BLaER1 treated with 17β-estradiol and CSF1 and Interleukin-3, amounts not matched to agents 10 nM and 100 nM (cell line): ENCODE measurements at regions not wholly inside any gene's neighbourhood (a gene's known extent, or its start where the extent isn't known, plus 50 kb on each side); places are given as distances from the start of the nearest gene placed in this dataset.

ENCODE experiments used
- H3K27ac ChIP-seq, 11 experiments: shearing (Covaris generic); formaldehyde crosslinking; 2 replicates each; pipeline ENCODE4 v1.8.1; 2022
- H3K27me3 ChIP-seq, 11 experiments: shearing (Covaris generic); formaldehyde crosslinking; 2 replicates each; pipeline ENCODE4 v1.8.1; 2022
- H3K36me3 ChIP-seq, 11 experiments: shearing (Covaris generic); formaldehyde crosslinking; 2 replicates each; pipeline ENCODE4 v1.8.1; 2022
- H3K4me1 ChIP-seq, 10 experiments: shearing (Covaris generic); formaldehyde crosslinking; 2 replicates each; pipeline ENCODE4 v1.8.1; 2022
- H3K4me2 ChIP-seq, 11 experiments: shearing (Covaris generic); formaldehyde crosslinking; 2 replicates each; pipeline ENCODE4 v1.8.1; 2022
- H3K4me3 ChIP-seq, 10 experiments: shearing (Covaris generic); formaldehyde crosslinking; 2 replicates each; pipeline ENCODE4 v1.8.1; 2022
- H3K9ac ChIP-seq, 11 experiments: shearing (Covaris generic); formaldehyde crosslinking; 2 replicates each; pipeline ENCODE4 v1.8.1; 2022
- H3K9me3 ChIP-seq, 11 experiments: shearing (Covaris generic); formaldehyde crosslinking; replicated peaks in 1 of 11; 2 replicates each; pipeline ENCODE4 v1.8.1; 2022
- H4K20me1 ChIP-seq, 11 experiments: shearing (Covaris generic); formaldehyde crosslinking; 2 replicates each; pipeline ENCODE4 v1.8.1; 2022
- Cebpa-rat ChIP-seq, 11 experiments: shearing (Covaris generic); IDR thresholded peaks; 2 replicates each; pipeline ENCODE4 v1.8.1; 2022

GRCh38 chr1:194598098-194598497, 1411.7 kb upstream of the B3GALT2 start:
- Histone ChIP-seq H3K4me3 (no peak overlapping the region), H3K27me3 (no peaks in the 10 kb centered on the region), H3K36me3 (no peaks in the 10 kb centered on the region), H3K9ac (no peak overlapping the region), H3K27ac (no peak overlapping the region), H3K4me2 (no peak overlapping the region), H3K4me1 (no peaks in the 10 kb centered on the region), H3K9me3 (no peaks in the 10 kb centered on the region), H4K20me1 (no peaks in the 10 kb centered on the region)
- TF ChIP-seq Cebpa-rat (IDR thresholded peaks at IDR 0.05): no peak

DNA sequence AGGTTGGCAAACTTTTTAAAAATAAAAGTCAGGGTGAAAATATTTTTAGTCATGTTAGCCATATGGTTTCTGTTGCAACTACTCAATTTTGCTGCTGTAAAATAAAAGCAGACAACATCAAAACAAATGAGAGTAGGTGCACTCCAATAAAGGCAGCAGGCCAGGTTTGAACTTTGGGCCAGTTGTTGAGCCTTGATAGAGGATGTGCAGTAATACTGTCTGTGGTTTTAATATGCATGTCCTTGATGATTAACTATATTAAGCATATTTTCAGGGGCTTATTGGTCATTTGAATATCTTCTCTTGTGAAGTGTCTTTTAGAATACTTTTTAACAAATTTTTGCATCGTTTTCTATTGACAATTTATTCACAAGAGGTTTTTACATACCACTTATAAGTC, 1399.9 kb upstream of the B3GALT2 start:
- TF ChIP-seq Cebpa-rat (IDR thresholded peaks at IDR 0.05): no peak
- no peaks in the 10 kb centered on the region for H3K9me3 ChIP-seq
- H3K27me3 ChIP-seq: no peaks in the 10 kb centered on the region
- no peak overlapping the region for H3K4me3 ChIP-seq
- H3K27ac ChIP-seq: no peak overlapping the region
- H4K20me1 ChIP-seq: no peaks in the 10 kb centered on the region
- no peaks in the 10 kb centered on the region for H3K36me3 ChIP-seq
- H3K4me2 ChIP-seq: no peak overlapping the region
- no peak overlapping the region for H3K9ac ChIP-seq
- H3K4me1 ChIP-seq: no peaks in the 10 kb centered on the region

GRCh38 chr1:194584052-194584451, 1397.6 kb upstream of the B3GALT2 start:
- Histone ChIP-seq H3K4me2 (no peak overlapping the region), H3K27me3 (no peaks in the 10 kb centered on the region), H3K27ac (no peak overlapping the region), H4K20me1 (no peaks in the 10 kb centered on the region), H3K4me3 (no peak overlapping the region), H3K36me3 (no peaks in the 10 kb centered on the region), H3K4me1 (no peaks in the 10 kb centered on the region), H3K9ac (no peak overlapping the region), H3K9me3 (no peaks in the 10 kb centered on the region)
- no peak for TF ChIP-seq Cebpa-rat (IDR thresholded peaks at IDR 0.05)

- no peak overlapping the region for H3K27ac ChIP-seq
- H3K4me1 ChIP-seq: no peaks in the 10 kb centered on the region
- no peaks in the 10 kb centered on the region for H3K27me3 ChIP-seq
- no peak overlapping the region for H3K9ac ChIP-seq
- TF ChIP-seq Cebpa-rat (IDR thresholded peaks at IDR 0.05): no peak
- no peak overlapping the region for H3K4me2 ChIP-seq
- H3K9me3 ChIP-seq: no peaks in the 10 kb centered on the region
- no peaks in the 10 kb centered on the region for H4K20me1 ChIP-seq
- H3K36me3 ChIP-seq: no peaks in the 10 kb centered on the region
- H3K4me3 ChIP-seq: no peak overlapping the region
These were observed 1384.1 kb upstream of the B3GALT2 start for GRCh38 chr1:194570476-194570875.

DNA sequence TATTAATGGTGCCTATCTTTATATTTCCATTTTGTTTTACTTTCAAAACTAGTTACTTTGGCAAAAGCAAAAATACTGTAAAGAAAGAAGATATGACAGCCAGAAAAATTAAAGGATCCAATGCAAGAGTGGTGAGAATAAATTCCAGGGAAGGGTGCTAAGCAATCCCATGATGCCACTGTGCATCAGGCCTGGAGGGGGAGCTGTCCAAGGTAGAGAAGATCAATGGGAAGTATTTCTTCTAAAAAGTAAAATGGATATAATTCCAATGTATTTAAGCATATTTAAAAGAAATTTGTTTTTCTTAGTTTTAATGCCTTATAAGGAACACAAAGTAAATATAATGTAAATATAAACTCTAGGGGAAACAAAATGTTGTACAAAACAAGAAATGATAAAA, 1382.2 kb upstream of the B3GALT2 start:
- Histone ChIP-seq H4K20me1 (no peaks in the 10 kb centered on the region), H3K4me1 (no peaks in the 10 kb centered on the region), H3K27ac (no peak overlapping the region), H3K9me3 (no peaks in the 10 kb centered on the region), H3K4me3 (no peak overlapping the region), H3K36me3 (no peaks in the 10 kb centered on the region), H3K9ac (no peak overlapping the region), H3K4me2 (no peak overlapping the region), H3K27me3 (no peaks in the 10 kb centered on the region)
- TF ChIP-seq Cebpa-rat (IDR thresholded peaks at IDR 0.05): no peak

- Histone ChIP-seq H3K27me3 (no peaks in the 10 kb centered on the region), H3K9me3 (no peaks in the 10 kb centered on the region), H3K36me3 (no peaks in the 10 kb centered on the region), H3K4me3 (no peak overlapping the region), H4K20me1 (no peaks in the 10 kb centered on the region), H3K4me2 (no peak overlapping the region), H3K9ac (no peak overlapping the region), H3K4me1 (no peaks in the 10 kb centered on the region), H3K27ac (no peak overlapping the region)
- no peak for TF ChIP-seq Cebpa-rat (IDR thresholded peaks at IDR 0.05)
These were observed 1361.7 kb upstream of the B3GALT2 start for GRCh38 chr1:194548071-194548470.

DNA sequence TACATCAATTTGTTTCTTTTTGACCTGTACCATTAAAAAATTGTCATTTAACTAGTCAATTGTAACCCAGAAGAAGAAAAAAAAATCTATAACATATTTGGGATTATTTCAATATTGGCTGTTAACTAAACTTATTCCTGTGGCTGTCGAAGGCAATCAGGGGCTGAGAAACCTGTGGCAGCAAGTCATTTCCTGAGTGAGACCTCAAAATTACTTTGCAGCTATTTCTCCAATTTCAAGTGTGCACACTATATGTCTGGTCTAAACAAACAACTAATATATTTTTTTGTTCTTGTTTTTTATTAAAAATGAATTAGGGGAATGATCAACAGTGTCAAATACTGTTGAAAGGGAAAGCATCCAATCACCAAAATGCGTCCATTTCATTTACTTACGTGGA, 1357.6 kb upstream of the B3GALT2 start:
- H3K4me2 ChIP-seq: no peak overlapping the region
- no peak overlapping the region for H3K27ac ChIP-seq
- H3K9ac ChIP-seq: no peak overlapping the region
- no peak overlapping the region for H3K4me3 ChIP-seq
- no peaks in the 10 kb centered on the region for H3K27me3 ChIP-seq
- H3K4me1 ChIP-seq: no peaks in the 10 kb centered on the region
- H4K20me1 ChIP-seq: no peaks in the 10 kb centered on the region
- no peaks in the 10 kb centered on the region for H3K9me3 ChIP-seq
- no peaks in the 10 kb centered on the region for H3K36me3 ChIP-seq
- no peak for TF ChIP-seq Cebpa-rat (IDR thresholded peaks at IDR 0.05)

- H3K4me2 ChIP-seq: no peak overlapping the region
- H4K20me1 ChIP-seq: no peaks in the 10 kb centered on the region
- H3K9ac ChIP-seq: no peak overlapping the region
- H3K4me3 ChIP-seq: no peak overlapping the region
- H3K36me3 ChIP-seq: no peaks in the 10 kb centered on the region
- H3K4me1 ChIP-seq: no peaks in the 10 kb centered on the region
- TF ChIP-seq Cebpa-rat (IDR thresholded peaks at IDR 0.05): no peak
- H3K27me3 ChIP-seq: no peaks in the 10 kb centered on the region
- no peaks in the 10 kb centered on the region for H3K9me3 ChIP-seq
- H3K27ac ChIP-seq: no peak overlapping the region
These were observed 1352.0 kb upstream of the B3GALT2 start for GRCh38 chr1:194538453-194538852.

GRCh38 chr1:194537521-194537920, 1351.1 kb upstream of the B3GALT2 start:
- H3K4me3 ChIP-seq: no peak overlapping the region
- no peak for TF ChIP-seq Cebpa-rat (IDR thresholded peaks at IDR 0.05)
- no peak overlapping the region for H3K9ac ChIP-seq
- H4K20me1 ChIP-seq: no peaks in the 10 kb centered on the region
- no peaks in the 10 kb centered on the region for H3K27me3 ChIP-seq
- no peak overlapping the region for H3K4me2 ChIP-seq
- no peaks in the 10 kb centered on the region for H3K4me1 ChIP-seq
- H3K9me3 ChIP-seq: no peaks in the 10 kb centered on the region
- H3K36me3 ChIP-seq: no peaks in the 10 kb centered on the region
- H3K27ac ChIP-seq: no peak overlapping the region

DNA sequence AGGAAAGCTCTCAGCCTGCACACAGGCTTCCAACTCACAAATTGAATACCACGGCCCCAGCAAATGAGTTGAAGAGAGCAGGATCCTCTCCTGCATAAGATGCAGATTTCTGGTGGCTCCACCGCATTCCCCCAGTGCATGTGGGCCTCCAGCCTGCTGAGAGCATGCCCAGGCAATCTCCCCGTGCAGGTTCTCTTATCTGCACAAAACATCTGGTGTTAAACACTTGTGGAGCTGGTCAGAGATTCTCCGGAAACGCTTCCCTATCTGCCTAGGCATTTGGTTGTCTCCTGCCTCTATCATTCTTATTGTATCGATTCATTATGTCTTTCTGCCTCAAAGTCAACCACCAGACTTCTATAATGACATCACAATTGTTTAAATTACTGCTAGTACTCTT, 1349.0 kb upstream of the B3GALT2 start:
- Histone ChIP-seq H3K4me3 (no peak overlapping the region), H3K9me3 (no peaks in the 10 kb centered on the region), H3K27me3 (no peaks in the 10 kb centered on the region), H3K4me2 (no peak overlapping the region), H3K36me3 (no peaks in the 10 kb centered on the region), H3K9ac (no peak overlapping the region), H3K4me1 (no peaks in the 10 kb centered on the region), H3K27ac (no peak overlapping the region), H4K20me1 (no peaks in the 10 kb centered on the region)
- no peak for TF ChIP-seq Cebpa-rat (IDR thresholded peaks at IDR 0.05)

GRCh38 chr1:194534784-194535183, 1348.4 kb upstream of the B3GALT2 start:
- Histone ChIP-seq H3K27ac (no peak overlapping the region), H3K9ac (no peak overlapping the region), H3K9me3 (no peaks in the 10 kb centered on the region), H3K27me3 (no peaks in the 10 kb centered on the region), H3K36me3 (no peaks in the 10 kb centered on the region), H4K20me1 (no peaks in the 10 kb centered on the region), H3K4me2 (no peak overlapping the region), H3K4me3 (no peak overlapping the region), H3K4me1 (no peaks in the 10 kb centered on the region)
- no peak for TF ChIP-seq Cebpa-rat (IDR thresholded peaks at IDR 0.05)
